ENCODE measurements at regions not wholly inside any gene's neighbourhood (a gene's known extent, or its start where the extent isn't known, plus 50 kb on each side); places are given as distances from the start of the nearest gene placed in this dataset.

DNA sequence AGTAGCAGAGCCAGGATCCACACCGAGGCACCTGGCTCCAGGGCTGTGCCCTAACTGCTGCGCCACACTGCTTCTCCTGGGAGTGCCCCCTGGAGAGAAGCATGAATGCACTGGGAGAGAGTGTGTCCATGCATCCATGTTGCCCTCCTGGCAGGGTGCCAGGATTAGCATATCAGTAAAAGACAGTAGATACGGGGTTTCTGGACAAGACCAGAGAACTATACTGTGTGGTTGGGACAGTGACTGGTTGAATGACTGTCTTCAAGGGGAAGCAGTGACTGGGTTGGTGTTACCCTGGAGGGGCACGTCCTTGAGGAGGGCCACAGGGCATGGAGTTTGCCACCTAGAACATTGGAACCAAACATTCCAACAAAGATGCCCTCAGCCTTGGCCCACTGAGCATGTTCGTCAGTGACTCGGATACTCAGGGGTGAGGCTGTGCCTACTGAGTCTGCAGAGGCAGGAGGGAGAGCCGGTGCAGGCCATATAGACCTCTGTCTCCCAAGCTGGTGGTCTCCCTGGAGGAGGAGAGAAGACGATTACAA lies 288.8 kb downstream of the CDC5L start:
- H3K36me3 ChIP-seq (ENCODE audit: insufficient read depth, low read length): no peaks in the 10 kb centered on the region
- H3K27ac ChIP-seq (ENCODE audit: low read length): no peak overlapping the region
- H3K4me1 ChIP-seq (ENCODE audit: low read length): no peaks in the 10 kb centered on the region
- H3K9ac ChIP-seq (ENCODE audit: low read length): no peak overlapping the region
- no peak for DNase-seq
- H3K9me2 ChIP-seq (replicated peaks; ENCODE audit: insufficient read depth, low read length): no peaks in the 10 kb centered on the region
- H3K4me3 ChIP-seq (ENCODE audit: low read length): no peak overlapping the region
- no peaks in the 10 kb centered on the region for H3K79me2 ChIP-seq (ENCODE audit: low read length)
- no peak overlapping the region for H3K4me2 ChIP-seq (ENCODE audit: low read depth, low read length, poor library complexity, severe bottlenecking)
- H4K20me1 ChIP-seq (ENCODE audit: insufficient read depth, low read depth, low read length): no peaks in the 10 kb centered on the region
- H3K9me3 ChIP-seq (ENCODE audit: low read length): no peaks in the 10 kb centered on the region
- H2AFZ ChIP-seq (ENCODE audit: low read length): no peak overlapping the region
- no peaks in the 10 kb centered on the region for H3K27me3 ChIP-seq (ENCODE audit: low read length)

DNA sequence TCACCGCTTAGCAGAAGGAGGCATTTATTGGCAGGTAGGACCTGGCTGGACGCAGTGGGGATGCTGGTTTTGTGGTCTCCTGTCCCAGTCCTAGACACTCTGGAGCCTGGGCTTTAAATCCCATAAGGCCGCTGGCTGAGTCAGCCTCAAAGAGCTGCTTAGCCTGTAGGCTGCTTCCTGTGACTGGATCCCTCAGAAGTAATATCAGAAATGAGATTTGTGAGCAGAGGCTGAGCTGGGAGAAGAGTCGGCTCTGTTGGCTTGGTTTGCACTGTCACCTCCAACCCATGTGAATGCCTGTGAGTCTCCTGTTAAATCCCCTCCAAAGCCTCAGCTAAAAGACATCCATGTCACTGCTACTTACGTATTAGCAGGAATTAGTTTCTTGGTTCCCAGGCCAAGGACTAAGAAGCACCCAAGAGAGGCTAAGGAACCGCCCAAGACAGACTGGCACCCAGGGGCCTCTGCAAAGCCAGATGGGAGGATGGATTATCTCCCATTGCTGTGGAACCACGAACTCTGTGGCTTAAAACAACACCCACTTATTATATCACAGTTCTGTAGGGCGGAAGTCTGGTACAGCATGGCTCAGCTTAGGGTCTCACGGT lies 289.4 kb downstream of the CDC5L start:
- no peak overlapping the region for H3K9ac ChIP-seq (ENCODE audit: low read length)
- no peaks in the 10 kb centered on the region for H3K9me3 ChIP-seq (ENCODE audit: low read length)
- no peaks in the 10 kb centered on the region for H4K20me1 ChIP-seq (ENCODE audit: insufficient read depth, low read depth, low read length)
- H3K4me2 ChIP-seq (ENCODE audit: low read depth, low read length, poor library complexity, severe bottlenecking): no peak overlapping the region
- no peaks in the 10 kb centered on the region for H3K4me1 ChIP-seq (ENCODE audit: low read length)
- H3K4me3 ChIP-seq (ENCODE audit: low read length): no peak overlapping the region
- no peaks in the 10 kb centered on the region for H3K36me3 ChIP-seq (ENCODE audit: insufficient read depth, low read length)
- H3K27me3 ChIP-seq (ENCODE audit: low read length): no peaks in the 10 kb centered on the region
- H3K27ac ChIP-seq (ENCODE audit: low read length): no peak overlapping the region
- H3K9me2 ChIP-seq (replicated peaks; ENCODE audit: insufficient read depth, low read length): no peaks in the 10 kb centered on the region
- no peak overlapping the region for H2AFZ ChIP-seq (ENCODE audit: low read length)
- no peak for DNase-seq
- H3K79me2 ChIP-seq (ENCODE audit: low read length): no peaks in the 10 kb centered on the region

DNA sequence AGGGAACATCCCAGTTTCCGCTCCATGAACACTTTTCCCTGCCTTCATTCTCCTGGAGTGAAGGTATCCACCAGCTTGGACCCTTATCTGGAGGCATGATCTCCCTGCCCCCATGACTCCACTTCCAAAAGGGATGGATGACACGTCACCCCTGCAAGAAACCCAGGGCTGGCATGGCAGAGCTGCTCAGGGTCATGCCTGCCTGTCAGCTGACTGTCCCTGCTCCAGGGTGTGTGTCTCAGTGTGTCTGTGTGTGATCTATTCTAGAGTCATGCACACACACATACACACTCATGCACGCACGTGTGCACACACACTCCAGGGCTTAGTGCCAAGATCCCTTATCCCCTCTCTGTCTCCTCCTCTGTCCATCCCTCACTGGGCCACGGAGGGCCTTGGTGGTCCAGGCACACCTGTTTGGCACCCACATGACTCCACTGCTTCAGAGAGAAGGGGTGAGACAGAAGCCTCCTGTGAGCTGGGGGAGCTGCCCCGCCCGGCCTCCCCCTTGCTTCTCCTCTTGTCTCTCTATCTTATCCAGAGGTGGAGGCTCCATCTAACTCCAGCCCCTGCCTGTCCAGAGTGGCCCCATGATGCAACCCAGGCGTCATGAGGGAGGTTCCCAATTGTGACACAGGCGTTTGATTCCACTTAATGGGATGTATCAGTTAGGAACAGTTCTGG lies 290.9 kb downstream of the CDC5L start:
- DNase-seq: no peak

DNA sequence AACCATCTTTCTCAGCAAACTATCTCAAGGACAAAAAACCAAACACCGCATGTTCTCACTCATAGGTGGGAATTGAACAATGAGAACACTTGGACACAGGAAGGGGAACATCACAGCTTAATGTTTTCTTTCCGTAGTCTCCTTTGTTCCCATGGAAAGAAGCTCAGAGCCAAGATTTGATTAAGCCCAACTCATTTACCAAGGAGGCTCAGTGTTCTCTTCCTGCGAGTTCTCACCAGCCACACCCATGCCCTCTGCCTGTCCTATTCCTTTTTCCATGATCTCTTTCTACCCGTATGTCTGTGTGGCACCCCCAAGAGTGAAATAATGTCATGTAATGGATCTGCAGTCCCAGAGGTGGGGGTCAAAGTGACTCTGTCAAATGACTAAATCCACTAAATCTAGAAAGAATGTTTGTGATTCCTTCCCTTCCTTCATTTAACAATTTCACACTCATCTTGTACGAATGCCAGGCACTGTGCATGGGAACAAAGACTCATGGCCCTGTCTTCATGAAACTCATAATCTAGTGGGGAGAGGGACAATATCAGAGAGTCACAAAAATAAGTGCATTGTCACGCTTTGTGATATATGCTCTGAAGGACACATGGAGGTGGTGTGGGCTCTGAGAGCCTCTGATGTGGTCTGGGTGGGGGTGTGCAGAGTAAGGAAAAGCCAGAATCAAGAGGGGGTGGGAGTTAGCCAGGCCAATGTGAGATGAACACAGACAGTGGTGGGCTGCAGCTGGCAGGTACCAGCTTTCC lies 292.1 kb downstream of the CDC5L start:
- Histone ChIP-seq H3K4me3 (ENCODE audit: low read length) (no peak overlapping the region), H3K79me2 (ENCODE audit: low read length) (no peaks in the 10 kb centered on the region), H3K36me3 (ENCODE audit: insufficient read depth, low read length) (no peaks in the 10 kb centered on the region), H3K4me1 (ENCODE audit: low read length) (no peaks in the 10 kb centered on the region), H3K4me2 (ENCODE audit: low read depth, low read length, poor library complexity, severe bottlenecking) (no peak overlapping the region), H3K9me2 (replicated peaks; ENCODE audit: insufficient read depth, low read length) (no peaks in the 10 kb centered on the region), H3K27ac (ENCODE audit: low read length) (no peak overlapping the region), H3K9ac (ENCODE audit: low read length) (no peak overlapping the region), H3K27me3 (ENCODE audit: low read length) (no peaks in the 10 kb centered on the region), H3K9me3 (ENCODE audit: low read length) (no peaks in the 10 kb centered on the region), H4K20me1 (ENCODE audit: insufficient read depth, low read depth, low read length) (no peaks in the 10 kb centered on the region), H2AFZ (ENCODE audit: low read length) (no peak overlapping the region)
- no peak for DNase-seq

More for the DNA sequence above, 290.9 kb downstream of the CDC5L start:
- H2AFZ ChIP-seq (ENCODE audit: low read length): no peak overlapping the region
- no peak overlapping the region for H3K27ac ChIP-seq (ENCODE audit: low read length)
- no peaks in the 10 kb centered on the region for H3K9me2 ChIP-seq (replicated peaks; ENCODE audit: insufficient read depth, low read length)
- no peak overlapping the region for H3K9ac ChIP-seq (ENCODE audit: low read length)
- H3K4me2 ChIP-seq (ENCODE audit: low read depth, low read length, poor library complexity, severe bottlenecking): no peak overlapping the region
- no peaks in the 10 kb centered on the region for H3K36me3 ChIP-seq (ENCODE audit: insufficient read depth, low read length)
- H4K20me1 ChIP-seq (ENCODE audit: insufficient read depth, low read depth, low read length): no peaks in the 10 kb centered on the region
- H3K9me3 ChIP-seq (ENCODE audit: low read length): no peaks in the 10 kb centered on the region
- no peak overlapping the region for H3K4me3 ChIP-seq (ENCODE audit: low read length)
- H3K4me1 ChIP-seq (ENCODE audit: low read length): no peaks in the 10 kb centered on the region
- no peaks in the 10 kb centered on the region for H3K27me3 ChIP-seq (ENCODE audit: low read length)
- no peaks in the 10 kb centered on the region for H3K79me2 ChIP-seq (ENCODE audit: low read length)

DNA sequence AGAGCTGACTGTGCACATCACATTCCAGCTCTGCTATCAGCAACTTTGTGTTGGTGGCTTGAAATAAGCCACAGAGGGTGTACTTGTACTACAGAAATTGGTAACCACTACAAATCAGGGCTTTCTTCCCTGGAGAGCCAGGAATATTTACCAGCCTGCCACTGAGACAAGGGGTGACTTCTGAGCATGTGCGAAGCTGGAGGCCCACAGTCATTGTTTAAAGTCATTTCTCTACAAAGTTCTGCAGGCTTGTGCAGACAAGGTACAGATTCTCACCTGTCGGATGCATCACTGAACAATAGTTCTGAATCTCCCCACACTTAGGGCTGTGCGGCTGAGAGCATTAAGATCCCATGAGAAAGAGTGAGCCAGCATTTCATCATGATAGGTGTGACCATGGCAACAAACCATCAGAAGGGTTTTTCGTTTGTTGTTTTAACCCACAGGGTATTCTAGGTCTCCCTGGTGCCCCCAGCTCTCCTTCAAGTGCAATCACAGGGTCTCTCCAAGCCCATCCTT lies 292.8 kb downstream of the CDC5L start:
- DNase-seq: no peak

DNA sequence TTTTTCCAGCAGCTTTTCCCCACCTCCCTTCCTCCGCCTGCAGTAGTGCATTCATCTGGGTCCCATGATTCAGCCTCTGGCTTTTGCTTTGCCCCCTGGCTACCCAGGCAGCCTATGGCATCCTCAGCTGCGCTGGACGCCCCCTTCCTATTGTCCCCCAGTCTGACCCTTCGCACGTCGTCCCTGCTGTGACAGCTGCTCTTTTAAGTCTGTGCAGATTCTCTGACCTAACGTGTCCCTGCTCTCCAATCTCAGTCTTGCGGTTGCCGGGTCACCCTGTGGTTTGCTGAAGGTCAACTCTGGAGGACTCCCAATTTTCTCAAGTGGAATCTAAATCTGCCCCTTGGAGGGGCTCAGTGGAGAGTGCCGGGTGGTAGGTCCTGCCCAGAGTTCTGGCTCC lies 294.3 kb downstream of the CDC5L start:
- Histone ChIP-seq H3K9me2 (replicated peaks; ENCODE audit: insufficient read depth, low read length) (no peaks in the 10 kb centered on the region), H4K20me1 (ENCODE audit: insufficient read depth, low read depth, low read length) (no peaks in the 10 kb centered on the region), H3K4me3 (ENCODE audit: low read length) (no peak overlapping the region), H3K79me2 (ENCODE audit: low read length) (no peaks in the 10 kb centered on the region), H3K9ac (ENCODE audit: low read length) (no peak overlapping the region), H3K27me3 (ENCODE audit: low read length) (no peaks in the 10 kb centered on the region), H3K36me3 (ENCODE audit: insufficient read depth, low read length) (no peaks in the 10 kb centered on the region), H3K4me2 (ENCODE audit: low read depth, low read length, poor library complexity, severe bottlenecking) (no peak overlapping the region), H3K9me3 (ENCODE audit: low read length) (no peaks in the 10 kb centered on the region), H2AFZ (ENCODE audit: low read length) (no peak overlapping the region), H3K4me1 (ENCODE audit: low read length) (no peaks in the 10 kb centered on the region), H3K27ac (ENCODE audit: low read length) (no peak overlapping the region)
- no peak for DNase-seq

More for the DNA sequence above, 292.8 kb downstream of the CDC5L start:
- Histone ChIP-seq H3K36me3 (ENCODE audit: insufficient read depth, low read length) (no peaks in the 10 kb centered on the region), H3K9ac (ENCODE audit: low read length) (no peak overlapping the region), H3K27ac (ENCODE audit: low read length) (no peak overlapping the region), H3K4me2 (ENCODE audit: low read depth, low read length, poor library complexity, severe bottlenecking) (no peak overlapping the region), H3K79me2 (ENCODE audit: low read length) (no peaks in the 10 kb centered on the region), H3K9me2 (replicated peaks; ENCODE audit: insufficient read depth, low read length) (no peaks in the 10 kb centered on the region), H2AFZ (ENCODE audit: low read length) (no peak overlapping the region), H3K27me3 (ENCODE audit: low read length) (no peaks in the 10 kb centered on the region), H3K4me3 (ENCODE audit: low read length) (no peak overlapping the region), H4K20me1 (ENCODE audit: insufficient read depth, low read depth, low read length) (no peaks in the 10 kb centered on the region), H3K4me1 (ENCODE audit: low read length) (no peaks in the 10 kb centered on the region), H3K9me3 (ENCODE audit: low read length) (no peaks in the 10 kb centered on the region)

DNA sequence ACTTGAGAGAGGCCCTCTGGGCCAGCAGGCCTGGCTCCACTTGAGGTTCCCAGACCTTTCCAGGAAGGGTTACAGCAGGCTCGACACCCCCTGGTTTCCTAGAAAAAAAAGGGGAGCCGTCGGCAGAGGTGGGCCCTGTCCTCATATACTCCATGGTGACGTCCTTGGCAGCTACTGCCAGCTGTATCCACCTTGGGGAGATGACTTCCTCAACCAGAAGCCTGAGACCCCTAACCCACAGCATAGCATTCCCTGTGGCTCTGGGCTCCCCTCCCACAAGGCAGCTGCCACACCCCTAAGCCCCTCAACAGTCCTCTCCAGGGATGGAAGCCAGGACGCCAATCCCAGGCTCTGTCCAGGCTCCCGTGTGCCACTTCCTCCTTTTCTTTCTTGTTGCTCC lies 294.8 kb downstream of the CDC5L start:
- no peak overlapping the region for H2AFZ ChIP-seq (ENCODE audit: low read length)
- no peak overlapping the region for H3K27ac ChIP-seq (ENCODE audit: low read length)
- DNase-seq: no peak
- H3K36me3 ChIP-seq (ENCODE audit: insufficient read depth, low read length): no peaks in the 10 kb centered on the region
- no peaks in the 10 kb centered on the region for H3K79me2 ChIP-seq (ENCODE audit: low read length)
- no peak overlapping the region for H3K9ac ChIP-seq (ENCODE audit: low read length)
- H3K27me3 ChIP-seq (ENCODE audit: low read length): no peaks in the 10 kb centered on the region
- no peak overlapping the region for H3K4me2 ChIP-seq (ENCODE audit: low read depth, low read length, poor library complexity, severe bottlenecking)
- H3K9me2 ChIP-seq (replicated peaks; ENCODE audit: insufficient read depth, low read length): no peaks in the 10 kb centered on the region
- H3K4me1 ChIP-seq (ENCODE audit: low read length): no peaks in the 10 kb centered on the region
- no peak overlapping the region for H3K4me3 ChIP-seq (ENCODE audit: low read length)
- H4K20me1 ChIP-seq (ENCODE audit: insufficient read depth, low read depth, low read length): no peaks in the 10 kb centered on the region
- no peaks in the 10 kb centered on the region for H3K9me3 ChIP-seq (ENCODE audit: low read length)
